ENCODE measurements at regions not wholly inside any gene's neighbourhood (a gene's known extent, or its start where the extent isn't known, plus 50 kb on each side); places are given as distances from the start of the nearest gene placed in this dataset.

- no peak for DNase-seq (ENCODE audit: low spot score)
- intact Hi-C loops (cut with micrococcal nuclease): no loop called here
- Mint-ChIP-seq H3K4me1 (ENCODE audit: low read depth) (peaks cover 61% of the 10 kb centered on the region), H3K27me3 (ENCODE audit: insufficient read depth) (no peaks in the 10 kb centered on the region), H3K4me3 (no peak overlapping the region), H3K9me3 (peaks cover 5% of the 10 kb centered on the region), H3K27ac (no peak overlapping the region), H3K36me3 (ENCODE audit: low read depth) (peaks cover 11% of the 10 kb centered on the region)
Observed at GRCh38 chr12:92036771-92037453, 108.7 kb downstream of the BTG1 start.

GRCh38 chr12:92036061-92036620 is 109.5 kb downstream of the BTG1 start:
- peaks cover 11% of the 10 kb centered on the region for H3K36me3 Mint-ChIP-seq (ENCODE audit: low read depth)
- peak overlapping the region; percentile 87 for H3K4me3 Mint-ChIP-seq
- H3K9me3 Mint-ChIP-seq: peaks cover 5% of the 10 kb centered on the region
- DNase-seq (ENCODE audit: low spot score): no peak
- intact Hi-C loops (cut with micrococcal nuclease): no loop called here
- peaks cover 61% of the 10 kb centered on the region for H3K4me1 Mint-ChIP-seq (ENCODE audit: low read depth)
- peak overlapping the region; percentile 32 for H3K27ac Mint-ChIP-seq
- no peaks in the 10 kb centered on the region for H3K27me3 Mint-ChIP-seq (ENCODE audit: insufficient read depth)

GRCh38 chr12:92035477-92035876 is 110.2 kb downstream of the BTG1 start:
- peak overlapping the region; percentile 87 for H3K4me3 Mint-ChIP-seq
- intact Hi-C loops (cut with micrococcal nuclease): loop anchor here (2.0 kb wide), 1 partner anchor 21 kb away; no protein-coding TSS in a partner anchor
- no peak for DNase-seq (ENCODE audit: low spot score)
- no peaks in the 10 kb centered on the region for H3K27me3 Mint-ChIP-seq (ENCODE audit: insufficient read depth)
- peak overlapping the region; percentile 90 for H3K27ac Mint-ChIP-seq
- peaks cover 5% of the 10 kb centered on the region for H3K9me3 Mint-ChIP-seq
- H3K4me1 Mint-ChIP-seq (ENCODE audit: low read depth): peaks cover 61% of the 10 kb centered on the region
- peaks cover 11% of the 10 kb centered on the region for H3K36me3 Mint-ChIP-seq (ENCODE audit: low read depth)

GRCh38 chr12:92034858-92035401 is 110.7 kb downstream of the BTG1 start:
- intact Hi-C loops (cut with micrococcal nuclease): loop anchor here (1.0 to 5.0 kb wide), 3 partner anchors 8 to 1812 kb away; no protein-coding TSS in a partner anchor
- peaks cover 11% of the 10 kb centered on the region for H3K36me3 Mint-ChIP-seq (ENCODE audit: low read depth)
- peaks cover 64% of the 10 kb centered on the region for H3K4me1 Mint-ChIP-seq (ENCODE audit: low read depth)

GRCh38 chr12:92034083-92034482 is 111.6 kb downstream of the BTG1 start:
- H3K4me1 Mint-ChIP-seq (ENCODE audit: low read depth): peaks cover 68% of the 10 kb centered on the region
- peaks cover 5% of the 10 kb centered on the region for H3K9me3 Mint-ChIP-seq
- H3K27ac Mint-ChIP-seq: no peak overlapping the region
- DNase-seq (ENCODE audit: low spot score): no peak
- intact Hi-C loops (cut with micrococcal nuclease): loop anchor here (1.0 to 5.0 kb wide), 3 partner anchors 9 to 1813 kb away; no protein-coding TSS in a partner anchor
- H3K4me3 Mint-ChIP-seq: no peak overlapping the region
- peaks cover 11% of the 10 kb centered on the region for H3K36me3 Mint-ChIP-seq (ENCODE audit: low read depth)
- H3K27me3 Mint-ChIP-seq (ENCODE audit: insufficient read depth): no peaks in the 10 kb centered on the region

More at GRCh38 chr12:92034858-92035401, 110.7 kb downstream of the BTG1 start:
- H3K27me3 Mint-ChIP-seq (ENCODE audit: insufficient read depth): no peaks in the 10 kb centered on the region
- DNase-seq (ENCODE audit: low spot score): peak; percentile 31
- peak overlapping the region; percentile 90 for H3K27ac Mint-ChIP-seq
- H3K9me3 Mint-ChIP-seq: peaks cover 5% of the 10 kb centered on the region
- peak overlapping the region; percentile 87 for H3K4me3 Mint-ChIP-seq

GRCh38 chr12:92032965-92033364 is 112.7 kb downstream of the BTG1 start:
- H3K27ac Mint-ChIP-seq: no peak overlapping the region
- DNase-seq (ENCODE audit: low spot score): no peak
- H3K4me1 Mint-ChIP-seq (ENCODE audit: low read depth): peaks cover 70% of the 10 kb centered on the region
- intact Hi-C loops (cut with micrococcal nuclease): loop anchor here (5.0 kb wide), 1 partner anchor 1814 kb away; no protein-coding TSS in a partner anchor
- H3K4me3 Mint-ChIP-seq: no peak overlapping the region
- H3K36me3 Mint-ChIP-seq (ENCODE audit: low read depth): peaks cover 17% of the 10 kb centered on the region
- H3K27me3 Mint-ChIP-seq (ENCODE audit: insufficient read depth): no peaks in the 10 kb centered on the region
- H3K9me3 Mint-ChIP-seq: peaks cover 5% of the 10 kb centered on the region

- H3K27me3 Mint-ChIP-seq (ENCODE audit: insufficient read depth): no peaks in the 10 kb centered on the region
- no peak overlapping the region for H3K4me3 Mint-ChIP-seq
Observed at GRCh38 chr12:92032101-92032500, 113.5 kb downstream of the BTG1 start.

GRCh38 chr12:92030618-92031017 is 115.0 kb downstream of the BTG1 start:
- intact Hi-C loops (cut with micrococcal nuclease): loop anchor here (1.0 to 5.0 kb wide), 2 partner anchors 155 to 1817 kb away; no protein-coding TSS in a partner anchor
- Mint-ChIP-seq H3K4me3 (peak overlapping the region; percentile 58), H3K27me3 (ENCODE audit: insufficient read depth) (no peaks in the 10 kb centered on the region), H3K27ac (peak overlapping the region; percentile 76), H3K4me1 (ENCODE audit: low read depth) (peaks cover 69% of the 10 kb centered on the region), H3K9me3 (peaks cover 5% of the 10 kb centered on the region), H3K36me3 (ENCODE audit: low read depth) (peaks cover 15% of the 10 kb centered on the region)
- DNase-seq (ENCODE audit: low spot score): peak; percentile 55

More at GRCh38 chr12:92032101-92032500, 113.5 kb downstream of the BTG1 start:
- DNase-seq (ENCODE audit: low spot score): no peak
- Mint-ChIP-seq H3K4me1 (ENCODE audit: low read depth) (peaks cover 76% of the 10 kb centered on the region), H3K27ac (no peak overlapping the region), H3K9me3 (peaks cover 5% of the 10 kb centered on the region), H3K36me3 (ENCODE audit: low read depth) (peaks cover 19% of the 10 kb centered on the region)
- intact Hi-C loops (cut with micrococcal nuclease): loop anchor here (5.0 kb wide), 1 partner anchor 1815 kb away; no protein-coding TSS in a partner anchor

- intact Hi-C loops (cut with micrococcal nuclease): loop anchor here (1.0 to 5.0 kb wide), 2 partner anchors 155 to 1817 kb away; no protein-coding TSS in a partner anchor
- Mint-ChIP-seq H3K4me3 (peak overlapping the region; percentile 58), H3K27me3 (ENCODE audit: insufficient read depth) (no peaks in the 10 kb centered on the region), H3K36me3 (ENCODE audit: low read depth) (peaks cover 15% of the 10 kb centered on the region), H3K4me1 (ENCODE audit: low read depth) (peaks cover 63% of the 10 kb centered on the region), H3K27ac (peak overlapping the region; percentile 76), H3K9me3 (peaks cover 5% of the 10 kb centered on the region)
- no peak for DNase-seq (ENCODE audit: low spot score)
Observed at GRCh38 chr12:92029902-92030586, 115.6 kb downstream of the BTG1 start.

GRCh38 chr12:92029136-92029535 is 116.5 kb downstream of the BTG1 start:
- Mint-ChIP-seq H3K36me3 (ENCODE audit: low read depth) (peaks cover 15% of the 10 kb centered on the region), H3K9me3 (peaks cover 5% of the 10 kb centered on the region), H3K27me3 (ENCODE audit: insufficient read depth) (no peaks in the 10 kb centered on the region), H3K27ac (peak overlapping the region; percentile 21), H3K4me1 (ENCODE audit: low read depth) (peaks cover 56% of the 10 kb centered on the region), H3K4me3 (no peak overlapping the region)
- intact Hi-C loops (cut with micrococcal nuclease): no loop called here
- DNase-seq (ENCODE audit: low spot score): no peak

GRCh38 chr12:92028441-92028709 is 117.3 kb downstream of the BTG1 start:
- no peak overlapping the region for H3K27ac Mint-ChIP-seq
- H3K27me3 Mint-ChIP-seq (ENCODE audit: insufficient read depth): no peaks in the 10 kb centered on the region
- intact Hi-C loops (cut with micrococcal nuclease): no loop called here
- peaks cover 5% of the 10 kb centered on the region for H3K9me3 Mint-ChIP-seq
- peaks cover 12% of the 10 kb centered on the region for H3K36me3 Mint-ChIP-seq (ENCODE audit: low read depth)
- peaks cover 56% of the 10 kb centered on the region for H3K4me1 Mint-ChIP-seq (ENCODE audit: low read depth)
- DNase-seq (ENCODE audit: low spot score): no peak
- no peak overlapping the region for H3K4me3 Mint-ChIP-seq

- H3K27me3 Mint-ChIP-seq (ENCODE audit: insufficient read depth): no peaks in the 10 kb centered on the region
- H3K9me3 Mint-ChIP-seq: peaks cover 4% of the 10 kb centered on the region
- no peak overlapping the region for H3K27ac Mint-ChIP-seq
- no peak for DNase-seq (ENCODE audit: low spot score)
- H3K4me1 Mint-ChIP-seq (ENCODE audit: low read depth): peaks cover 55% of the 10 kb centered on the region
- H3K4me3 Mint-ChIP-seq: no peak overlapping the region
- peaks cover 11% of the 10 kb centered on the region for H3K36me3 Mint-ChIP-seq (ENCODE audit: low read depth)
- intact Hi-C loops (cut with micrococcal nuclease): no loop called here
Observed at GRCh38 chr12:92027701-92028440, 117.8 kb downstream of the BTG1 start.

All from activated T-helper 1 cell treated with anti-CD3 and anti-CD28 coated beads, Interleukin-12 subunit alpha, Interleukin-12 subunit beta, Interleukin-2, Interleukin-4 antibody, amounts not matched to agents 30 ng/mL and 10 ng/mL and 1 ng/mL, durations not matched to agents 14 hours and 24 hours and 36 hours (primary cell).